SK-N-SH (cell line): ENCODE measurements at regions not wholly inside any gene's neighbourhood (a gene's known extent, or its start where the extent isn't known, plus 50 kb on each side); places are given as distances from the start of the nearest gene placed in this dataset.

ENCODE experiments used
- CTCF ChIA-PET: fragments of 300-600, 350-600 bp; formaldehyde crosslinking; extraction: SDS; loops from one replicate; lab custom pipeline; 2021; lab: Yijun Ruan, JAX
- POLR2A ChIA-PET: fragments of 350-600 bp; sonication (Branson Sonifier 250); formaldehyde crosslinking; extraction: SDS; loops from one replicate; lab custom pipeline; 2020; ENCODE audit warnings: antibody characterized with exemption, inconsistent platforms; lab: Yijun Ruan, JAX
- DNase-seq: peaks from one replicate; pipeline ENCODE4 v3.0.0; 2012
- H2AFZ ChIP-seq: fragments of 200-600 bp; sonication (generic); 2 replicates; pipeline ENCODE4 v1.8.1; 2016; ENCODE audit warnings: antibody characterized with exemption, mild to moderate bottlenecking, low read depth
- H3F3A ChIP-seq: fragments of 200-600 bp; sonication (generic); replicated peaks from 2 replicates; pipeline ENCODE3; 2016; ENCODE audit warnings: antibody characterized with exemption, mild to moderate bottlenecking; ENCODE audit not compliant: insufficient read depth
- H3K27ac ChIP-seq, 2 experiments: fragments of 200-500 bp in 1 of 2; fragments of 200-600 bp in 1 of 2; sonication (Bioruptor generic) in 1 of 2; sonication (generic), shearing (Covaris generic) in 1 of 2; 2 replicates each; pipeline versions ENCODE4 v1.5.1 to v1.6.1; 2014 to 2016; ENCODE audit warnings: low read depth in 2 of 2, inconsistent platforms in 1 of 2, low read length in 1 of 2, mild to moderate bottlenecking in 1 of 2, mixed read lengths in 1 of 2
- H3K27me3 ChIP-seq: fragments of 200-600 bp; sonication (generic), shearing (Covaris generic); 2 replicates; pipeline ENCODE4 v1.6.1; 2016; ENCODE audit warnings: mixed run types; ENCODE audit not compliant: insufficient read depth
- H3K36me3 ChIP-seq, 2 experiments: fragments of 200-500 bp in 1 of 2; fragments of 200-600 bp in 1 of 2; sonication (Bioruptor generic) in 1 of 2; sonication (generic) in 1 of 2; replicated peaks in 1 of 2; 2 replicates each; pipeline versions ENCODE3 to v1.5.1; 2014 to 2016; ENCODE audit warnings: low read length in 1 of 2, mild to moderate bottlenecking in 1 of 2; ENCODE audit not compliant: insufficient read depth in 2 of 2, control insufficient read depth in 1 of 2
- H3K4me1 ChIP-seq, 2 experiments: fragments of 200-500 bp in 1 of 2; fragments of 200-600 bp in 1 of 2; sonication (Bioruptor generic) in 1 of 2; sonication (generic), shearing (Covaris generic) in 1 of 2; 2 replicates each; pipeline versions ENCODE4 v1.5.1 to v1.6.1; 2014 to 2016; ENCODE audit warnings: low read depth in 1 of 2, low read length in 1 of 2, mixed run types in 1 of 2; ENCODE audit not compliant: insufficient read depth in 2 of 2, control insufficient read depth in 1 of 2
- H3K4me2 ChIP-seq: fragments of 200-600 bp; sonication (generic), shearing (Covaris generic); 2 replicates; pipeline ENCODE4 v1.6.1; 2017; ENCODE audit warnings: mixed run types
- H3K4me3 ChIP-seq, 2 experiments: fragments of 200-500 bp in 1 of 2; fragments of 200-600 bp in 1 of 2; sonication (Bioruptor generic) in 1 of 2; sonication (generic), shearing (Covaris generic) in 1 of 2; 2 replicates each; pipeline versions ENCODE4 v1.5.1 to v1.8.1; 2014 to 2016; ENCODE audit warnings: low read depth in 2 of 2, inconsistent platforms in 1 of 2, low read length in 1 of 2, mild to moderate bottlenecking in 1 of 2, mixed read lengths in 1 of 2, moderate library complexity in 1 of 2
- H3K79me2 ChIP-seq: fragments of 200-600 bp; sonication (generic); 2 replicates; pipeline ENCODE4 v1.8.1; 2017; ENCODE audit warnings: mild to moderate bottlenecking; ENCODE audit not compliant: insufficient read depth
- H3K9ac ChIP-seq: fragments of 200-600 bp; sonication (generic); 2 replicates; pipeline ENCODE4 v1.6.1; 2017; ENCODE audit warnings: mixed run types
- H3K9me2 ChIP-seq: fragments of 200-600 bp; sonication (generic); 2 replicates; pipeline ENCODE4 v1.6.1; 2017; ENCODE audit warnings: mixed run types
- H3K9me3 ChIP-seq: fragments of 200-600 bp; sonication (generic); 2 replicates; pipeline ENCODE4 v1.6.1; 2017; ENCODE audit warnings: mixed run types, mild to moderate bottlenecking, moderate library complexity
- H4K20me1 ChIP-seq: fragments of 200-600 bp; sonication (generic); 2 replicates; pipeline ENCODE4 v1.6.1; 2017; ENCODE audit warnings: mild to moderate bottlenecking, mixed run types; ENCODE audit not compliant: insufficient read depth
- CHD2 ChIP-seq: fragments of 150-350 bp; IDR thresholded peaks from 2 replicates; pipeline ENCODE4 v1.6.1; 2018; ENCODE audit warnings: low read length; ENCODE audit not compliant: partially characterized antibody
- FOSL2 ChIP-seq: IDR thresholded peaks from 2 replicates; pipeline ENCODE4 v1.4.0; 2012; ENCODE audit warnings: low read depth, mild to moderate bottlenecking, moderate library complexity, borderline replicate concordance
- FOXM1 ChIP-seq: IDR thresholded peaks from 2 replicates; pipeline ENCODE4 v1.4.0; 2012; ENCODE audit warnings: low read depth, mild to moderate bottlenecking
- GABPA ChIP-seq: IDR thresholded peaks from 2 replicates; pipeline ENCODE4 v1.4.0; 2012; ENCODE audit warnings: low read depth, mild to moderate bottlenecking
- JUND ChIP-seq: IDR thresholded peaks from 2 replicates; pipeline ENCODE4 v1.4.0; 2012
- MXI1 ChIP-seq: IDR thresholded peaks from 2 replicates; pipeline ENCODE4 v1.6.1; 2012; ENCODE audit warnings: mild to moderate bottlenecking, low read depth, low read length, improper control_type of control experiment
- RFX5 ChIP-seq: IDR thresholded peaks from 2 replicates; pipeline ENCODE4 v1.6.1; 2012; ENCODE audit warnings: mild to moderate bottlenecking, improper control_type of control experiment, low read length
- RXRA ChIP-seq: IDR thresholded peaks from 2 replicates; pipeline ENCODE4 v1.4.0; 2012; ENCODE audit warnings: low read depth, mild to moderate bottlenecking, borderline replicate concordance
- SMC3 ChIP-seq: IDR thresholded peaks from 2 replicates; pipeline ENCODE4 v1.6.1; 2012; ENCODE audit warnings: low read depth, low read length, improper control_type of control experiment
- TAF1 ChIP-seq: IDR thresholded peaks from 2 replicates; pipeline ENCODE4 v1.6.1; 2012; ENCODE audit warnings: low read depth, mild to moderate bottlenecking, low read length, moderate library complexity, borderline replicate concordance
- YY1 ChIP-seq: IDR thresholded peaks from 2 replicates; pipeline ENCODE4 v1.4.0; 2012; ENCODE audit warnings: low read depth, mild to moderate bottlenecking
- WGBS: methylation state at CpG from one replicate; pipeline ENCODE4 v1.1.6; 2017; ENCODE audit warnings: low lambda C conversion rate; 5-methylcytosine and 5-hydroxymethylcytosine counted together
- TF ChIP-seq, protein P1 (sequence below): IDR thresholded peaks from 2 replicates; pipeline ENCODE4 v1.6.1; 2012; ENCODE audit warnings: mild to moderate bottlenecking, low read depth, low read length, moderate library complexity

GRCh38 chr10:30769361-30769760 is 139.8 kb upstream of the LYZL2 start:
- ChIA-PET CTCF (interaction anchor here (1.0 kb wide), 1 partner anchor 14 kb away, joined by 3 read pairs; no protein-coding TSS in a partner anchor), POLR2A (no interaction called here)
- Histone ChIP-seq H3F3A (no peaks in the 10 kb centered on the region), H4K20me1 (no peaks in the 10 kb centered on the region), H3K4me1 (no peaks in the 10 kb centered on the region), H3K9ac (no peak overlapping the region), H3K27me3 (no peaks in the 10 kb centered on the region), H3K27ac (no peak overlapping the region), H3K9me3 (no peaks in the 10 kb centered on the region), H3K9me2 (no peaks in the 10 kb centered on the region), H3K79me2 (no peaks in the 10 kb centered on the region), H3K4me2 (no peak overlapping the region), H3K36me3 (no peaks in the 10 kb centered on the region), H2AFZ (no peak overlapping the region), H3K4me3 (no peak overlapping the region)
- DNase-seq, result no peak
- 100% methylated on average over 1 of the region's 16 CpGs for WGBS
- TF ChIP-seq RFX5 (no peak), CHD2 (no peak), FOSL2 (no peak), MXI1 (no peak)

DNA sequence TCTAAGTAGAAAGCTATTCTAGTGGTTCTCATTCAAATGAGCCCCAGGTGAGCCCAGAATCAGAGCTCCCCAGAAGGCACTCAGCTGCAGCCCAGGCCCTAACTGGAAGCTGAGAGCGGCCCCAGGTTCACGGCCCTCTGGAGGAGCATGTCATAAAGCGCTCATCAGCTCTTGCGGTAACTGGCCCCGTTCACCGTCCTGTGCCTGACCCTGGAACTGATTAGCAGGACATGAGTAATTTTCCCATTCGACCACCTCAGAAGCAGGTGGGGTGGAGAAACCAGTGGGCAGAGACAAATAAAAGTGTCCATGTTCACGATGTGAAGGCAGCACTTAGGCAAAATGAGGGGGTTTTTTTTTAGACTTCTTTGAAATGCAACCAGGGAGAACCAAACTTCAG is 136.1 kb upstream of the LYZL2 start:
- Histone ChIP-seq H3K36me3 (no peaks in the 10 kb centered on the region), H3K9ac (no peak overlapping the region), H3K4me3 (no peak overlapping the region), H3K4me2 (no peak overlapping the region), H3K9me3 (no peaks in the 10 kb centered on the region), H3K79me2 (no peaks in the 10 kb centered on the region), H3F3A (no peaks in the 10 kb centered on the region), H3K27me3 (no peaks in the 10 kb centered on the region), H2AFZ (no peak overlapping the region), H4K20me1 (no peaks in the 10 kb centered on the region), H3K4me1 (no peaks in the 10 kb centered on the region), H3K27ac (no peak overlapping the region), H3K9me2 (no peaks in the 10 kb centered on the region)
- ChIA-PET CTCF (interaction anchor here (2.0 to 2.6 kb wide), 2 partner anchors 18 to 78 kb away, joined by 7 to 8 read pairs; no protein-coding TSS in a partner anchor), POLR2A (no interaction called here)
- no peak for DNase-seq
- 82% methylated on average over 8 of the region's 8 CpGs for WGBS
- TF ChIP-seq, protein P1, sequence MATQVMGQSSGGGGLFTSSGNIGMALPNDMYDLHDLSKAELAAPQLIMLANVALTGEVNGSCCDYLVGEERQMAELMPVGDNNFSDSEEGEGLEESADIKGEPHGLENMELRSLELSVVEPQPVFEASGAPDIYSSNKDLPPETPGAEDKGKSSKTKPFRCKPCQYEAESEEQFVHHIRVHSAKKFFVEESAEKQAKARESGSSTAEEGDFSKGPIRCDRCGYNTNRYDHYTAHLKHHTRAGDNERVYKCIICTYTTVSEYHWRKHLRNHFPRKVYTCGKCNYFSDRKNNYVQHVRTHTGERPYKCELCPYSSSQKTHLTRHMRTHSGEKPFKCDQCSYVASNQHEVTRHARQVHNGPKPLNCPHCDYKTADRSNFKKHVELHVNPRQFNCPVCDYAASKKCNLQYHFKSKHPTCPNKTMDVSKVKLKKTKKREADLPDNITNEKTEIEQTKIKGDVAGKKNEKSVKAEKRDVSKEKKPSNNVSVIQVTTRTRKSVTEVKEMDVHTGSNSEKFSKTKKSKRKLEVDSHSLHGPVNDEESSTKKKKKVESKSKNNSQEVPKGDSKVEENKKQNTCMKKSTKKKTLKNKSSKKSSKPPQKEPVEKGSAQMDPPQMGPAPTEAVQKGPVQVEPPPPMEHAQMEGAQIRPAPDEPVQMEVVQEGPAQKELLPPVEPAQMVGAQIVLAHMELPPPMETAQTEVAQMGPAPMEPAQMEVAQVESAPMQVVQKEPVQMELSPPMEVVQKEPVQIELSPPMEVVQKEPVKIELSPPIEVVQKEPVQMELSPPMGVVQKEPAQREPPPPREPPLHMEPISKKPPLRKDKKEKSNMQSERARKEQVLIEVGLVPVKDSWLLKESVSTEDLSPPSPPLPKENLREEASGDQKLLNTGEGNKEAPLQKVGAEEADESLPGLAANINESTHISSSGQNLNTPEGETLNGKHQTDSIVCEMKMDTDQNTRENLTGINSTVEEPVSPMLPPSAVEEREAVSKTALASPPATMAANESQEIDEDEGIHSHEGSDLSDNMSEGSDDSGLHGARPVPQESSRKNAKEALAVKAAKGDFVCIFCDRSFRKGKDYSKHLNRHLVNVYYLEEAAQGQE, result no peak
- no peak for TF ChIP-seq FOXM1

DNA sequence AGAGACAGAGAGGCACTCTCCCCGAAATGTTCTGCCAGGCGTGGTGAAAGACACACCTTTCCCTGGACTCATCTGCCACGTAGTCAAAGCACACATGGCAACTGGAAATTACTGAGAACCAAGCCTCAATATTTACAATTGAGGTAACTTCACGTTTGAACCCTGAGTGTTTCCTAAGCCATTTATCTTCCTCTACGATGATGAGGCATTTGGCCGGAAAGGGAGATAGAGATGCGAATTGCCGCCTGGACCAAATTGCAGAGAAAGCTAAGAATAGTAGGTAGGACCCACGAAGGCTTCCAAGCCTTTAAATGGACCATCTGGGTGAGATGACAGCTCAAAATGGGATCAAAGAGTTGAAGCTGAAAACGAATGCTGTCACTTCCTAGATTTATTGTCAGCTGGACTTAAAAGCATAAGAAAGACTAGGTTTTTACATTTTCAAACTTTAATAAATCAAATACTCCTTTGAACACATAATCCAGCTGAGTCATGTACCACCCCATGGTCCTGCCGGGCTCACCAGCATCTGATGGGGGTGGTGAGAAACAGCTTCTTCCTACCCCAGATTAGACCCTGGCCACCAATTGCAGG is 135.6 kb upstream of the LYZL2 start:
- Histone ChIP-seq H2AFZ (no peak overlapping the region), H3K9ac (no peak overlapping the region), H3K4me3 (no peak overlapping the region), H3K79me2 (no peaks in the 10 kb centered on the region), H3K9me3 (no peaks in the 10 kb centered on the region), H3K27ac (no peak overlapping the region), H4K20me1 (no peaks in the 10 kb centered on the region), H3K9me2 (no peaks in the 10 kb centered on the region), H3F3A (no peaks in the 10 kb centered on the region), H3K27me3 (no peaks in the 10 kb centered on the region), H3K4me1 (no peaks in the 10 kb centered on the region), H3K4me2 (no peak overlapping the region), H3K36me3 (no peaks in the 10 kb centered on the region)
- DNase-seq, result no peak
- 65% methylated on average over 11 of the region's 11 CpGs for WGBS
- CTCF ChIA-PET, result interaction anchor here (0.8 to 3.9 kb wide), 4 partner anchors 14 to 78 kb away, joined by 3 to 14 read pairs (median 5); no protein-coding TSS in a partner anchor
- TF ChIP-seq JUND, result no peak
- no peak for TF ChIP-seq RXRA
- TF ChIP-seq YY1, result no peak
- no peak for TF ChIP-seq SMC3
- TF ChIP-seq TAF1, result no peak
- TF ChIP-seq GABPA, result no peak
- POLR2A ChIA-PET, result no interaction called here
